Embryonic facial prominence (tissue), 1 donor: ENCODE measurements at regions not wholly inside any gene's neighbourhood (a gene's known extent, or its start where the extent isn't known, plus 50 kb on each side); places are given as distances from the start of the nearest gene placed in this dataset.
"Not testable (repeated sequence)": the region's sequence is repeated elsewhere in the genome, so short reads cannot be mapped to it uniquely, and the experiment has no call there.

Source experiments
- DNase-seq: peaks from one replicate; pipeline ENCODE4 v3.0.0-alpha.2; 2016; ENCODE audit errors: extremely low spot score

GRCh38 chr2:147019311-147019710 lies 825.5 kb upstream of the ACVR2A start:
- DNase-seq = no peak

GRCh38 chr2:147017951-147018645 lies 826.7 kb upstream of the ACVR2A start:
- DNase-seq = no peak

- DNase-seq = no peak
Observed at GRCh38 chr2:147016181-147016580, 828.6 kb upstream of the ACVR2A start.

GRCh38 chr2:147015591-147015990 lies 829.2 kb upstream of the ACVR2A start:
- DNase-seq = no peak

GRCh38 chr2:147013696-147014392 lies 831.0 kb upstream of the ACVR2A start:
- no peak for DNase-seq

- no peak for DNase-seq
Observed at GRCh38 chr2:147008481-147008880, 836.3 kb upstream of the ACVR2A start.

DNA sequence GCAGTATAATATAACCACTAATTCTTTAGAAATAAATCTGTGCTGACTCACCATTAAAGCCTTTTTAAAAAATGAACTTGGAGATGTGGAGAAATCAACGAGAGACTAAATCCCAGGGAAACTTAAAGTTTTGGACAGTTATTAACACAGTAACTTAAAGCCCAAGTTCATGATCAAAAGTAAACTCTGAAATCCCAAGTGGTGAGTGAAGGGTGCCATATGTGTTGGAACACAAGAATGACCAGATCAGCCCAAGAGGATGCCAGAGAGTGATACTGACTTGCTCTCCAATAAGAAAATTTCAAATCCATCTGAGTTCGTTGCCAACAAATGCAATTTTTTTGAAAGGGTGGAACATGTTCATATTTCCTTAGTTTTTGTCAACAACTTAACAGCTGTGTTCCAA lies 838.1 kb upstream of the ACVR2A start:
- DNase-seq = no peak

- DNase-seq = no peak
Observed at GRCh38 chr2:147003081-147003480, 841.7 kb upstream of the ACVR2A start.

GRCh38 chr2:147002256-147002655 lies 842.6 kb upstream of the ACVR2A start:
- DNase-seq = no peak

- DNase-seq = no peak
Observed at GRCh38 chr2:147001061-147001460, 843.8 kb upstream of the ACVR2A start.

DNA sequence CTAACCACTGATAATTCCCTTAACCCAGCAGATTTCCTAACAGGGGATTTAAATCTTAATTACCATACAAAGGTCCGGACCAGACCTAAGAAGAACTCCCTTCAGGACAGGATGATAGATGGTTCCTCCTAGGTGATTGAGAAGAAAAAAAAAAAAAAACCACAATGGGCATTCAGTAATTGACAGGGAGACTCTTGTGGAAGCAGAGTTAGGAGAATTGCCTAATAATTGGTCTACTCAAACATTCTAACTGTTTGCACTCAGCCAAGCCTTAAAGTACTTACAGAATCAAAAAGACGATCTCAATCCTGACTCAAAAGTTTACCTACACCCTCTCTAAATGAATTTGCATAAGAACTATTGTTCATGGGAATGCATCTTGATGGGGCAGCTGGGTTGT lies 844.7 kb upstream of the ACVR2A start:
- DNase-seq = not testable (repeated sequence)

- no peak for DNase-seq
Observed at GRCh38 chr2:146997945-146998344, 846.9 kb upstream of the ACVR2A start.

- DNase-seq = no peak
Observed at GRCh38 chr2:146997488-146997887, 847.3 kb upstream of the ACVR2A start.

DNA sequence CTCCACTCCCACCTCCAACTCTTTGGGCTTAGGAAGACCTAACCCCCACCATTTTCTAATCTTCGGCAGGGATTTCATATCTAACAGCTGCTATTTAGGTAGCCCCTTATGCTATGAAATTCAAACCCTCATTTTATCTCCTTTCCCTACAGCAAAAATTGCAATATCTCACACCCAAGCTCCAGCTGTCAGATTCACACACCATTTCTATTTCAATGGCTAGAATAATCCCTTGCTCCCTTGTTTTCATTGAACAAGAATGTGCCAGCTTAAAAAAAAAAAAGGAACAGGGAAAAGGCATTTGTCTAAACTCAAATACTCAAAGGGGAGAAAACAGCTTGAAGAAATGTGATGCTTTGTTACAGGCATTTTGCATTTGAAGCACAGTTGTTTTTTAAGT lies 850.6 kb upstream of the ACVR2A start:
- no peak for DNase-seq

DNA sequence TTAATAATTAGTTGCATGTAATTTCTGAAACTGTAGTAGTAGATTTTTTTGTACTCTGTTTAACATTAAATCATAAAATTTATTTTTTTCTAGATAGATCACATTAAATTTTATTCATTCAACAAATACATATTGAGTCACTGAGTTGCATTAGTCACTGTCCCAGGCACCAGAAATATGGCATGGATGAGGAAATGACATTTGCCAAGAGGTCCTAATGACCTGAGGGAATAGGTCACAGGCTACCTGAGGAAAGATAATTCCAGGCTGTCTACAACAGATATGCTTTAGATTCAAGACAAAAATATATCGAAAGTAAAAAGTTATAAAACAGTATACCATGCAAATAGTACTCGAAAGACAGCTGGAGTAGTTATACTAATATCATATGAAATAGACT lies 852.4 kb upstream of the ACVR2A start:
- DNase-seq = no peak

GRCh38 chr2:146992057-146992456 lies 852.8 kb upstream of the ACVR2A start:
- DNase-seq = no peak

GRCh38 chr2:146990311-146991054 lies 854.3 kb upstream of the ACVR2A start:
- no peak for DNase-seq

GRCh38 chr2:146989741-146990140 lies 855.1 kb upstream of the ACVR2A start:
- DNase-seq = no peak

- no peak for DNase-seq
Observed at GRCh38 chr2:146987996-146988395, 856.8 kb upstream of the ACVR2A start.

DNA sequence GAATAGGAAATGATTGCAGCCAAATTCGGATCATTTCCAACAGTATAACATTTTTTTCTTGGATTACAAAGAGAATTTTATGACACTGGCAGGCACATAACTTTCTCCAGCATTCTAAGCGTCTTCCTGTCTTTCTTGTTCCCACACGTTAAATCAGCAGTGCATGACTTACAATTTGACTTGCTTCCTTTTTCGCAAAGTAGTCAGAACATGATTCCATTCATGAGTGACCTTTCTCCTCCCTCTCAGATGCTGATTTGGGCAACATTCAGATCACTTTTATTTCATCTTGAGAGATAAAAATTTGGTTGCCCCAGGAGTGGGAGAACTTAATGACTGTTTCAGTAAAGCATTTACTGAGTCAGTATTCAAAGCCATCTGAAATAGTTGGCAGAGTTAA lies 858.7 kb upstream of the ACVR2A start:
- DNase-seq = no peak

DNA sequence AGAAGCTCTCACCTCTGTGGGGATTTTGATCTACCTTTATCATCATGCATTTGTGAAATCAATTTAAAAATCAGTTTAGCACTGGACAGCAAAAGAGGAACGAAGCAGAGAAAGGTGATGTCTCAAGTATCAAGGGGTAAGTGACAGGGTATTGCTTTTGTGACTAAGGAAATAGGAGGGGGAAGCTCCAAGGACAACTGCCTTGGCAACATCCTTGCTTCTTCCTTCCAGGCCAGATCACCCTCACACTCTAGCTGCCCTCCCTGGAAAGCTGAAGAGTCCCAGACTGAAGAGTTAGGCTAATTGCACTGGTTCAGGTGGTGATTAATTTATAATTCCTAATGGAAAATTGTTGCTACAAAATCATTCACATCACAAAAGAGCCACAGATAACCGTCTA lies 859.1 kb upstream of the ACVR2A start:
- DNase-seq = no peak

DNA sequence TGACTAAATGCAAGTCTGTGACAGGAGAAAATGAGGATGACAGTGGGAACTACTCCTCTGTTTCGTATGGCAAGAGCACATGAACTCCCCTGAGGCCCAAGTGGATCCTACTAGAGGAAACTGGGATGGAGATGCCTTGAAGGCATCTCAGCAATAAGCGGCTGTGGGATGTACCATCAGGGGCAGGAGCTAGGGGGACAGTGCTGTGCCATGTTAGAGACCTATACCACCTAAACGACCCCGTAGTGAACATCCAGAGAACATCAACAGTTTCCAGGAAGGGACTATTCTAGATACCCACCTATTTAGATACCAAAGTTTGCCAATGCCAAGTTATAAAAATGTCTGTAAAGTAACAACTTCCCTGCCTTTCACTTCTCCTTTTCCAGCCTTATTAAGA lies 860.8 kb upstream of the ACVR2A start:
- DNase-seq = no peak

GRCh38 chr2:146982393-146982846 lies 862.4 kb upstream of the ACVR2A start:
- no peak for DNase-seq
